ENCODE measurements at regions not wholly inside any gene's neighbourhood (a gene's known extent, or its start where the extent isn't known, plus 50 kb on each side); places are given as distances from the start of the nearest gene placed in this dataset.

DNA sequence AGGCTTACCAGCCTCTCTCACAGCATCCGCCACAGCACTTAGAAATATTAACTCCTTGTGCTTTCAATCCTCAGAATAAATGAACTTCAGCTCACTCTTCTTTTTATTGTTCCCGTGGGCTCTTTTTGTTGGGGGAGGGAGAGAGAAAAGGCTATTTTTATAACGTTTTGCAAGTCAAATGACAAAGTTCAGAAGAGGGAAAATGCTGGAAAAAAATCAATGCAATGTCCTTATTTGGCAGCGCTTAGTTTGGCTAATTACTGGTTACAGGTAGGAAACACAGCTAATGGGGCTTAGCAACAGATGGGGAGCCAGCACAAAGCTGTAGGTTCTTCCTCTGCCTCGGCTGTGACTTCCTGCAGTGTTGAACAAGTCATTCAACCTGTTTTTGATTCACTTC is 1067.0 kb upstream of the MAP3K7 start:
- H3K36me3 ChIP-seq (ENCODE audit: low read depth, low read length): no peaks in the 10 kb centered on the region
- BruUV-seq (replicated peaks): no TSS peak
- H3K4me3 ChIP-seq (ENCODE audit: low read length): no peak overlapping the region
- no peak overlapping the region for H3K9ac ChIP-seq (ENCODE audit: low read length)
- H3F3A ChIP-seq (ENCODE audit: low read length, unreplicated experiment): no peaks in the 10 kb centered on the region
- DNase-seq: no peak
- POLR2A ChIA-PET (ENCODE audit: unreplicated experiment): no interaction called here
- no peak overlapping the region for H2AFZ ChIP-seq (ENCODE audit: low read length)
- no peak overlapping the region for H3K27ac ChIP-seq (ENCODE audit: low read length)
- intact Hi-C loops (cut with micrococcal nuclease): no loop called here
- no peaks in the 10 kb centered on the region for H3K9me3 ChIP-seq (ENCODE audit: low read length)
- no peak for ATAC-seq
- no peaks in the 10 kb centered on the region for H4K20me1 ChIP-seq (ENCODE audit: low read length)
- no peaks in the 10 kb centered on the region for H3K4me1 ChIP-seq (ENCODE audit: insufficient read depth, low read length)
- H3K9me2 ChIP-seq (replicated peaks; ENCODE audit: low read length): no peaks in the 10 kb centered on the region
- no peak overlapping the region for H3K4me2 ChIP-seq (ENCODE audit: low read length)
- H3K27me3 ChIP-seq (ENCODE audit: low read length): no peaks in the 10 kb centered on the region
- TF ChIP-seq EZH2 (IDR thresholded peaks at IDR 0.05; ENCODE audit: low read length, unreplicated experiment): no peak
- TF ChIP-seq, protein P1, sequence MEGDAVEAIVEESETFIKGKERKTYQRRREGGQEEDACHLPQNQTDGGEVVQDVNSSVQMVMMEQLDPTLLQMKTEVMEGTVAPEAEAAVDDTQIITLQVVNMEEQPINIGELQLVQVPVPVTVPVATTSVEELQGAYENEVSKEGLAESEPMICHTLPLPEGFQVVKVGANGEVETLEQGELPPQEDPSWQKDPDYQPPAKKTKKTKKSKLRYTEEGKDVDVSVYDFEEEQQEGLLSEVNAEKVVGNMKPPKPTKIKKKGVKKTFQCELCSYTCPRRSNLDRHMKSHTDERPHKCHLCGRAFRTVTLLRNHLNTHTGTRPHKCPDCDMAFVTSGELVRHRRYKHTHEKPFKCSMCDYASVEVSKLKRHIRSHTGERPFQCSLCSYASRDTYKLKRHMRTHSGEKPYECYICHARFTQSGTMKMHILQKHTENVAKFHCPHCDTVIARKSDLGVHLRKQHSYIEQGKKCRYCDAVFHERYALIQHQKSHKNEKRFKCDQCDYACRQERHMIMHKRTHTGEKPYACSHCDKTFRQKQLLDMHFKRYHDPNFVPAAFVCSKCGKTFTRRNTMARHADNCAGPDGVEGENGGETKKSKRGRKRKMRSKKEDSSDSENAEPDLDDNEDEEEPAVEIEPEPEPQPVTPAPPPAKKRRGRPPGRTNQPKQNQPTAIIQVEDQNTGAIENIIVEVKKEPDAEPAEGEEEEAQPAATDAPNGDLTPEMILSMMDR (conservative IDR thresholded peaks at IDR 0.05; ENCODE audit: low read depth, low read length): no peak
- no peak for TF ChIP-seq EZH2phosphoT487 (IDR thresholded peaks at IDR 0.05; ENCODE audit: borderline replicate concordance, low read length)
- CTCF ChIA-PET: no interaction called here
- H3K79me2 ChIP-seq (ENCODE audit: low read length): no peaks in the 10 kb centered on the region

DNA sequence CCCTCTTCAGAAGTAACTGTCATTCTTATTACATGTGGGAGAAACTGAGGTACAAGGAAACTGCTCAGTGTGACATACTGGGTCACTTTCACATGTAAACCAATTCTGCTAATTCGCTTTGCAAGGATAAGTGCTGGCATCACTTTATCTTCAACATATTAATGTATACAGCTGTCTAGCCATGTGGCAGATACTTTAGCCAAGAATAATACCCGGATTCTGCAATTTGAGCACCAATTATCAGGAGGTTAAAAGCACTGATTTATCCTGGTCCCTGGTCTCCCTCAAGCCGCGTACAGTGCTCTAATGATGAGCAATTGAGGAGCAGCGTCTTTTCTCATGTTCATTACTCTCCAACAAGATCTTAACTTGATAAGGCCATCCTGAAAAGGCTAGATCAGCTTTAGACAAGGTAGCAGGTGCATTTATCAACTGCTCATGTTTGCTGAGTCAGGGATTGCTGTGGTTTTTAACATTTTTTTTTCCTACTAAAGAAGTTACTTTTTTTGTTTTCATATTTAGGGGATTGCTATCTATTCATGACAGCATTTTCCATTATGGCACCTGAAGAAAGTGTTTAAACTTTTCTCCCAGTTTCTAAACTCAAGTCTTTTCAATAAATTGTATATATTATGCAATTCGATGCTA is 1066.3 kb upstream of the MAP3K7 start:
- TF ChIP-seq EZH2phosphoT487 (IDR thresholded peaks at IDR 0.05; ENCODE audit: borderline replicate concordance, low read length) (no peak), EZH2 (IDR thresholded peaks at IDR 0.05; ENCODE audit: low read length, unreplicated experiment) (no peak)
- TF ChIP-seq, protein P1 (conservative IDR thresholded peaks at IDR 0.05; ENCODE audit: low read depth, low read length): no peak
- ChIA-PET CTCF (no interaction called here), POLR2A (ENCODE audit: unreplicated experiment) (no interaction called here)
- H3K27ac ChIP-seq (ENCODE audit: low read length): no peak overlapping the region
- no TSS peak for BruUV-seq (replicated peaks)
- H3K4me1 ChIP-seq (ENCODE audit: insufficient read depth, low read length): no peaks in the 10 kb centered on the region
- DNase-seq (no peak), ATAC-seq (no peak)
- no peaks in the 10 kb centered on the region for H3K27me3 ChIP-seq (ENCODE audit: low read length)
- H3K9ac ChIP-seq (ENCODE audit: low read length): no peak overlapping the region
- intact Hi-C loops (cut with micrococcal nuclease): no loop called here
- no peak overlapping the region for H3K4me2 ChIP-seq (ENCODE audit: low read length)
- H3K79me2 ChIP-seq (ENCODE audit: low read length): no peaks in the 10 kb centered on the region
- H3K36me3 ChIP-seq (ENCODE audit: low read depth, low read length): no peaks in the 10 kb centered on the region
- no peaks in the 10 kb centered on the region for H3K9me3 ChIP-seq (ENCODE audit: low read length)
- no peaks in the 10 kb centered on the region for H4K20me1 ChIP-seq (ENCODE audit: low read length)
- H2AFZ ChIP-seq (ENCODE audit: low read length): no peak overlapping the region
- H3K4me3 ChIP-seq (ENCODE audit: low read length): no peak overlapping the region
- no peaks in the 10 kb centered on the region for H3K9me2 ChIP-seq (replicated peaks; ENCODE audit: low read length)
- H3F3A ChIP-seq (ENCODE audit: low read length, unreplicated experiment): no peaks in the 10 kb centered on the region

DNA sequence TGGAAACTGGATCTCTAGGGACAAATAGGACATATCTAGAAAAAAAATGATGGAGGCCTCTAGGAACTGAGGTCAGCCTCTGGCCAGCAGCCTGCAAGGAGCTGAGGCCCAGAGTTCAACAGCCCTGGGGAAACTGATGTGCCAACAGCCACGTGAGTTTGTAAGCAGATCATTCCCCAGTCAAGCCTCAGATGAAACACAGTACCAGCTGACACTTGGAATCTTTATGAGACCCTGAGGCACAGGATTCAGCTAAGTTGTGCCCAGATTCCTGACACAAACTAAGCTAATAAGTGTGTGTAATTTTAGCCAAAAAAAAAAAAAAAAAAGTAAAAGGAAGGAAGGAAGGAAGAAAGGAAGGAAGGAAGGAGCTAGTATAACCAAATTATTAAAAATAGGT is 1059.8 kb upstream of the MAP3K7 start:
- no peaks in the 10 kb centered on the region for H3K27me3 ChIP-seq (ENCODE audit: low read length)
- H3F3A ChIP-seq (ENCODE audit: low read length, unreplicated experiment): no peaks in the 10 kb centered on the region
- no peak overlapping the region for H3K27ac ChIP-seq (ENCODE audit: low read length)
- ATAC-seq (no peak), DNase-seq (no peak)
- no peak overlapping the region for H3K4me2 ChIP-seq (ENCODE audit: low read length)
- H3K79me2 ChIP-seq (ENCODE audit: low read length): no peaks in the 10 kb centered on the region
- intact Hi-C loops (cut with micrococcal nuclease): no loop called here
- H3K4me3 ChIP-seq (ENCODE audit: low read length): no peak overlapping the region
- no peaks in the 10 kb centered on the region for H3K4me1 ChIP-seq (ENCODE audit: insufficient read depth, low read length)
- no peaks in the 10 kb centered on the region for H3K9me2 ChIP-seq (replicated peaks; ENCODE audit: low read length)
- CTCF ChIA-PET: interaction anchor here (0.6 kb wide), 1 partner anchor 324 kb away, joined by 7 read pairs; no protein-coding TSS in a partner anchor
- no TSS peak for BruUV-seq (replicated peaks)
- POLR2A ChIA-PET (ENCODE audit: unreplicated experiment): no interaction called here
- H3K9me3 ChIP-seq (ENCODE audit: low read length): no peaks in the 10 kb centered on the region
- H3K36me3 ChIP-seq (ENCODE audit: low read depth, low read length): no peaks in the 10 kb centered on the region
- H4K20me1 ChIP-seq (ENCODE audit: low read length): no peaks in the 10 kb centered on the region
- TF ChIP-seq EZH2phosphoT487 (IDR thresholded peaks at IDR 0.05; ENCODE audit: borderline replicate concordance, low read length): no peak
- no peak for TF ChIP-seq EZH2 (IDR thresholded peaks at IDR 0.05; ENCODE audit: low read length, unreplicated experiment)
- TF ChIP-seq, protein P1 (conservative IDR thresholded peaks at IDR 0.05; ENCODE audit: low read depth, low read length): no peak
- H2AFZ ChIP-seq (ENCODE audit: low read length): no peak overlapping the region
- H3K9ac ChIP-seq (ENCODE audit: low read length): no peak overlapping the region

Data from PC-3 (cell line).